ENCODE measurements at regions not wholly inside any gene's neighbourhood (a gene's known extent, or its start where the extent isn't known, plus 50 kb on each side); places are given as distances from the start of the nearest gene placed in this dataset.
"Not testable (repeated sequence)": the region's sequence is repeated elsewhere in the genome, so short reads cannot be mapped to it uniquely, and the experiment has no call there.

- DNase-seq = peak; percentile 32 to 42
Measured at GRCh38 chr4:49154308-49155103, 168.4 kb downstream of the CWH43 start.

GRCh38 chr4:49155270-49155669 lies 169.2 kb downstream of the CWH43 start:
- not testable (repeated sequence) for DNase-seq

- DNase-seq = not testable (repeated sequence)
Measured at GRCh38 chr4:49156309-49156708, 170.2 kb downstream of the CWH43 start.

DNA sequence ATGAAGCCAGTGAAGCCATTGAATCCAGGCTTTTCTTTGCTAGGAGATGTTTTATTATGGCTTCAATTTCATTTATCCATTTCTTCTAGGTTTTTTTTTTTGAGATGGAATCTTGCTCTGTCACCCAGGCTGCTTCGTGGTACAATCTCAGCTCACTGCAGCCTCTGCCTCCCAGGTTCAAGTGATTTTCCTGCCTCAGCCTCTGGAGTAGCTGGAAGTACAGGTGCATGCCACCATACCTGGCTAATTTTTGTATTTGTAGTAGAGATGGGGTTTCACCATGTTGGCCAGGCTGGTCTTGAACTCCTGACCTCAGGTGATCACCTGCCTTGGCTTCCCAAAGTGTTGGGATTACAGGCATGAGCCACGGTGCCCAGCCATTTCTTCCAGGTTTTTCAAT lies 171.6 kb downstream of the CWH43 start:
- DNase-seq = not testable (repeated sequence)

DNA sequence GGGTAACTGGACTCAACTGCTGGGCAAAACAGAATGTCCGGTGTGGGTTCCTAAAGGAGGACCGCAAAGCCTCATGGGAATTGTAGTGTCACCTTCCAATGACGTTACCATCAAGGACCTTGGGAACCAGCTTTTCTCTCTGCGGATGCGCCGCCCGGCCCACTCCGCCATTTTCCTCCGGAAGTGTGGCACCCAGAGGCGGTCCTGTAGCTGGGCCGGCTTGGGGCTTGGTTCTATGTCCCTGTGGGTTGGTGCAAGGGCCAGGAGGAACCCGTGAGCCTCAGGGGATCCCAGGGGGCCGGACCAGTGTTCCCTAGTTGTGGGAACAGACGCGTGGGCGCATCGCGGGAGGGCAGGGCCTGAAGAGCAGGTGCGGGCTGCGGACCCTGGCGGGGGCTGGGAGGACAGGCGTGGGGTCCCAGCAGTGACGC lies 175.1 kb downstream of the CWH43 start:
- DNase-seq = not testable (repeated sequence)

DNA sequence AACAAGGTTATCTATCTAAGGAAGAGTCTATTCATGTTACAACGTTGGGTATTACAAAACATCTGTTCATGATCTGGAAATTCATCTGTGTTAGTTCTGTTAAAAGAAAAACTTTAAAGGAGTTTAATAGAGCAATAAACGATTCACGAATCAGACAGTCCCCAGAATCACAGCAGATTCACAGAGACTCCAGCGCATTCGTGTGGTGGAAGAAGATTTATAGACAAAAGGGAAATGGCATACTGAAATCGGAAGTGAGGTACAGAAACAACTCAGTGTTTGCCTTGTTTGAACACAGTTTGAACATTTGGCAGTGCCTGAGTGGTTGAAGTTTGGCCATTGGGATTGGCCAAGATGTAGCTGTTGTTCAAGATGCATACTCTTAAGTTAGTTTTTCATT lies 178.8 kb downstream of the CWH43 start:
- DNase-seq = not testable (repeated sequence)

- DNase-seq = not testable (repeated sequence)
Measured at GRCh38 chr4:49177847-49178246, 191.8 kb downstream of the CWH43 start.

DNA sequence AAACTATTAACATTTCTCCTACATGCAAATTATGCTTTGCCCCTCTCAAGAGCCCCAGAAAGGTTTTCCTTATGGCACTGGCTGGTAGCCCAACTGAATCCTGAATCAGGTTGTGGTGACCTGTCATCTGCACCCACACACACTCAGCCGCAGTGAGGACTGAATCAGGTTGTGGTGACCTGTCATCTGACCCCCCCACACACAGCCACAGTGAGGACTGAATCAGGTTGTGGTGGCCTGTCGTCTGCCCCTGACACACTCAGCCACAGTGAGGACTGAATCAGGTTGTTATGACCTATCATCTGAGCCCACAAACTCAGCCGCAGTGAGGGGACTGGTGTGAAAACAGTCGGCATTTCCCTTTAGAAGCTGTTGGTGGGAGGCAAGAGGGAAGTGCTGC lies 195.0 kb downstream of the CWH43 start:
- DNase-seq = not testable (repeated sequence)

DNA sequence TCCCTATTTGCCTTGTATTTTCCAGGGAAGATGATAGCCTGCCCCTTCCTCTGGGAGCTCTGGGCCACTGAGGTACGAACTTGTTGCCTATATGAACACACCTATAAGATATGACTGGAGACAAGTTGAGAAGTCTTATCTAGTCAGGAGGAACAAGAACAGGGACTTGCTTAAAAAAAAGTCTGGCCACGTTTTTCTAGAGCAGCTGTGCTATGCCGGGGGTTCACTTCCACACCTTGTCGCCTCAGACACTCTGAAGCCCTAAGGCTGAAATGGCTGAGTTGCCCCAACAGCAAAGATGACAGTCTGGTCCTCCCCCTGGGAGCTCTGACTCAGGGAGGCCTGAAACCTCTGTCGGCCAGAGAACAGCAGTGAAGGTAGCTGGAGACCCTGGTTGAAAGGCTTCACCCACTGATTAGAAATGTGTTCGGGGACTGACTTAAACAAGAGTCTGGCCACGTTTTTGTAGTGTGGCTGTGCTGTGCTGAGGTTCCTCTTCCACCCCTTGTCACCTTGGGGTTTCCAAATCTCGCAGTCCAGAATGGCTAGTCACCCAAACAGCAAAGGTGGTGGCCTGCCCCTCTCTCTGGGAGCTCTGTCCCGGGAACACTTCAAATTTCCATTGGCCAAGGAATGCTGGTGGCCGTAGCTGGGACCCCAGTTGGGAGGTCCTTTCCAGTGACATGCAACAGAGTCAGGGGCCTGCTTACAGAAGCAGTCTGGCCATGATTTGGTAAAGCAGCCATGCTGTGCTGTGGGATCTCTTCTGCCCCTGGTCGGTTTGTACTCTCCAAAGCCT lies 225.5 kb downstream of the CWH43 start:
- not testable (repeated sequence) for DNase-seq

GRCh38 chr4:49213250-49213649 lies 227.2 kb downstream of the CWH43 start:
- not testable (repeated sequence) for DNase-seq

- not testable (repeated sequence) for DNase-seq
Measured at GRCh38 chr4:49213750-49214149, 227.7 kb downstream of the CWH43 start.

DNA sequence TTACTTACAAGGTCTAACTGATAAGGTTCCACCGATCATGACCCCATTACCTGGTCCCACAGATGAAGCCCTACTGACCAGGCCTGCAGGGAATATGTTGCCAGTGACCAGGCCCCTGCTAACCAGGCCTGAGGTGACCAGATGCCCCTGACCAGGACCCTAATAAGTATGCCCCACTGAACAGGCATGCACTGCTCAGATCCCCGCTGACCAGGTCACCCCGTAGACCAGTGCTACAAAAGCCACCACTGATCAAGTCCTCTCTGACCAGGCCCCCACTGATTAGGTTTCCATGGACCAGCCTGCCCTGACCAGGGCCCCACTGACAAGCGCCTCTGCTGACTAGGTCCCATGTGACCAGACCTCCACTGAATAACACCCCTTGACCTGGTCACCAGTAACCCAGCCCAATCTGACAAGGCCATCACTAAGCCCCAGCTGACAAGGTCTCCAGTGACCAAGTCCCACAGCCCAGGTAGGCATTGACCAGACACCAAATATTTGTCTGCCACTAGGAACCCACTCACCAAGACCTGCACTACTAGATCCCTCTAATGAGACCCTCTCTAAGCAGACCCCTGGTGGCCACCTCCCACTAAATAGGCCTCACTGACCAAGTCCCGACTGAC lies 228.5 kb downstream of the CWH43 start:
- DNase-seq = not testable (repeated sequence)

DNA sequence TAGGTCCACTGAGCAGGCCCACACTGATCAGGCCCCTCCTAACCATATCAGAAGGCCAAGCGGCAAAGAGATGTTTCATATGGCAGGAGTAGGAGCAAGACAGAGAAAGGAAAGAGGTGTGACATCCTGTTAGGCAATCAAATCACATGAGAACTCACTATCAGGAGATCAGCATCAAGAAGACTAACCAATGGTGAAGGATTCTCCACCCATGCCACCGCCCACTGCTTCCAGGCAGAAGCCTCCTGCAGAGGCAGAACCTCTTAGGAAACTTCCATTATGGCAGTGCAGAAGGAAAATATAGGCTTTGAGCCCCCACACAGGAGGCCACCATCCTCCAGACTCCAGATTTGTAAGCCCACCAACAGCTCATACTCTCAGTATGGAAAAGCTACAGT lies 229.0 kb downstream of the CWH43 start:
- DNase-seq = not testable (repeated sequence)

DNA sequence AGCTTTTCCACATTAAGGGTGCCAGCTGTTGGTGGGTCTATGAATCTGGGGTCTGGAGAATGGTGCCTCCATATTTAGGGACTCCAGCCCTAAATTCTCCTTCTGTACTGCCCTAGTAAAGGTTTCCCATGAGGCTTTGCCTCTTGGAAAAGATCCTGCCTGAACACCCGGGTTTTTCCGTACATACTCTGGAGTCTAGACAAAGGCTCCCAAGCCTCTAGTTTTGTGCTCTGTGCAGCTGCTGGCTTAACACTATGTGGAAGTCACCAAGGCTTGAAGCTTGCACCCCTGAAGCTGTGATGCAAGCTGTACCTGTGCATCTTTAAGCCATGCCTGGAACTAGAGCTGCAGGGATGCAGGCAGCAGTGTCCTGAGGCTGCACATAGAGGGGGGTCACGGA lies 230.5 kb downstream of the CWH43 start:
- DNase-seq = not testable (repeated sequence)

GRCh38 chr4:49217492-49217891 lies 231.4 kb downstream of the CWH43 start:
- no peak for DNase-seq

GRCh38 chr4:49218094-49218493 lies 232.0 kb downstream of the CWH43 start:
- not testable (repeated sequence) for DNase-seq

DNA sequence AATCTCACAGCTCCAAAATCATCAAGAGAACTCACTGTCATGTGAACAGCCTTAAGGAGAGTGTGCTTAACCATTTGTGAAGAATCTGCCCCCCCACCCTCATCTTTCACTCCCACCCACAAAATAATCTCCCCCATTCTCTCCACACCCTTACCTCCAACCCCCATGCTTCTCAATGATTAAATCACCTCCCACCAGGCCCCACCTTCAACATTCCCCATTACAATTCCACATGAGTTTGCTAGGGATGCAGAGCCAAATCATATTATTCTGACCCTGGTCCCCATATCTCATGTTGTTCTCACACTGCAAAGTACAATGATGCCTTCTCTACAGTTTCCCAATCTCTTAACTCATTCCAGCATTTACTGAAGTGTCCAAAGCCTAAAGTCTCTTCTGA lies 232.9 kb downstream of the CWH43 start:
- not testable (repeated sequence) for DNase-seq

DNA sequence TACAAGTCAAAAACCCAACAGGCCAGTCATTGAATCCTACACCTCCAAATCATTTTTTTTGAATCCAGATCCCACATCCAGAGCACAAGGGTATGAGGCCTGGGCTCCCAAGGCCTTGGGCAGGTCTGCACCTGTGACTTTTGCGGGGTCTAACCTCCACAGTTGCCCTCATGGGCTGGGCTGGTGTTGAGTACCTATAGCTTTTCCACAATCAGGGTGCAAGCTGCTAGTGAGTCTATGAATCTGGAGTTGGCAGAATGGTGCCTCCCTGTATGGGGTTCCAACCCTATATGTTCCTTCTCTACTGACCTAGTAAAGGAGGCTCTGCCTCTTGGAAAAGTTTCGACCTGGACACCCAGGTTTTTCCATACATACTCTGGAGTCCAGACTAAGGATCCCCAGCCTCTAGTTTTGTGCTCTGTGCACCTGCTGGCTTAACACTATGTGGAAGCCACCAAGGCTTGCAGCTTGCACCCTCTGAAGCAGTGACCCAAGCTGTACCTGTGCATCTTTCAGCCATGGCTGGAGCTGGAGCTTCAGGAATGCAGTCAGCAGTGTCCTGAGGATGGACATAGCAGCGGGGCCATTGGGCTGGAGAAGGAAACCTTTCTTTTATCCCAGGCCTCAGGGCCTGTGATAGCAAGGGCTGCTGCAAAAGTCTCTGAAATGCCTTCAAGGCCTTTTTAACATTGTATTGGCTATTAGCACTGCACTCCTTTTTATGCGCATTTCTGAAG lies 233.6 kb downstream of the CWH43 start:
- DNase-seq = not testable (repeated sequence)

DNA sequence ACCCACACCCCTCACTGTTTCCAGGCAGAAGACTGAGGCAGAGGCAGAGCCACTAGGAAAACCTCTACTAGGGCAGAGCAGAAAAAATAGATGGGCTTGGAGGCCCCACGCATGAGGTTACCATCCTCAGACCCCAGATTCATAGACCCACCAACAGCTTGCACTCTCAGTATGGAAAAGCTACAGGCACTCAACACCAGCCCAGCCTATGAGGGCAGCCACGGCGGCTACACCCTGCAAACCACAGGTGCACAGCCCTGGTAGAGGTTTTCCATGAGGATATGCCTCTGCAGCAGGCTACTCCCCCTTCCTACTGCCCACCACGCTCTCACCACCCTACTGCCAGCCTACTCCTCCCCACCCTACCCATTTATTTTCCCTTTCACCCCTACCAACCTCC lies 235.1 kb downstream of the CWH43 start:
- DNase-seq = no peak

- DNase-seq = not testable (repeated sequence)
Measured at GRCh38 chr4:49222810-49223209, 236.7 kb downstream of the CWH43 start.

- DNase-seq = not testable (repeated sequence)
Measured at GRCh38 chr4:49226216-49226866, 240.3 kb downstream of the CWH43 start.

All from right lung (tissue), 2 donors.